GM12874 (cell line): ENCODE measurements at regions not wholly inside any gene's neighbourhood (a gene's known extent, or its start where the extent isn't known, plus 50 kb on each side); places are given as distances from the start of the nearest gene placed in this dataset.

Experiments
- TF ChIP-seq, protein P1 (sequence below): IDR thresholded peaks from 2 replicates; pipeline ENCODE4 v1.5.1; 2011; ENCODE audit warnings: low read depth, mild to moderate bottlenecking, control low read depth, low read length, moderate library complexity; ENCODE audit not compliant: insufficient read depth

DNA sequence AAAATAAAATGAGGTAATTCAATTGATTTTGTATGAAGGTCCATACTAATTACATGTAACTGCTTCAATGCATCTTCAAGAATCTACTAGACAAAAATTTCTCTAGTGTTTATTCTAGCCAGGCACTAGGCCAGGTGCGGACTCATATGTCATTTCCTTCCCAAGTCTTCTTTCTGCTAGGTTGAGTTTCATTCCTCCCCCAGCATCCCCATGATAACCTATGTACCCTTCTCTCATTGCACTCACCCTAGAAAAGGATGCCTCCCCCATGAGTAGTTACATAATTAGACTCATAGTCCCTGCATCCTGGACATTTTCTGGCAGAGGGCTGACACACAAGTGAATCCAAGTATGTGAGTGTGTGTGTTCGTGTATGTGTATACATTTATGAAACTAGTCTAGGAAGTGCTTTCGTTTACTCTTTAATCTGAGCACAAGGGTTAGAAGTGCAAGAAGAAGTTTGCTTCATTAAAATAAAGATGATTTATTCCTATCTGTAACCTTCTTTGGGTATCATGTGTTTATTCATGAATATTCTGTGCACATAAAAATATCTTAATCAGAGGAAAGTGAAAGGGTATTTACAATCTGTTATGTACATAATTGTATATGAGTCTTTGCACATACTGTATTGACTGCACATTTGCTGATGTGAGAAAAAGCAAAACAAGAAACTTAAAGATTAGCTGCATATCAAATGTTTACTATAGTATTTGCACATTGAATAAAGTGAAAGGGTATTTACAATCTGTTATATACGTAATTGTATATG, 585.6 kb upstream of the ZNF717 start:
- TF ChIP-seq, protein P1, sequence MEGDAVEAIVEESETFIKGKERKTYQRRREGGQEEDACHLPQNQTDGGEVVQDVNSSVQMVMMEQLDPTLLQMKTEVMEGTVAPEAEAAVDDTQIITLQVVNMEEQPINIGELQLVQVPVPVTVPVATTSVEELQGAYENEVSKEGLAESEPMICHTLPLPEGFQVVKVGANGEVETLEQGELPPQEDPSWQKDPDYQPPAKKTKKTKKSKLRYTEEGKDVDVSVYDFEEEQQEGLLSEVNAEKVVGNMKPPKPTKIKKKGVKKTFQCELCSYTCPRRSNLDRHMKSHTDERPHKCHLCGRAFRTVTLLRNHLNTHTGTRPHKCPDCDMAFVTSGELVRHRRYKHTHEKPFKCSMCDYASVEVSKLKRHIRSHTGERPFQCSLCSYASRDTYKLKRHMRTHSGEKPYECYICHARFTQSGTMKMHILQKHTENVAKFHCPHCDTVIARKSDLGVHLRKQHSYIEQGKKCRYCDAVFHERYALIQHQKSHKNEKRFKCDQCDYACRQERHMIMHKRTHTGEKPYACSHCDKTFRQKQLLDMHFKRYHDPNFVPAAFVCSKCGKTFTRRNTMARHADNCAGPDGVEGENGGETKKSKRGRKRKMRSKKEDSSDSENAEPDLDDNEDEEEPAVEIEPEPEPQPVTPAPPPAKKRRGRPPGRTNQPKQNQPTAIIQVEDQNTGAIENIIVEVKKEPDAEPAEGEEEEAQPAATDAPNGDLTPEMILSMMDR, result no peak

DNA sequence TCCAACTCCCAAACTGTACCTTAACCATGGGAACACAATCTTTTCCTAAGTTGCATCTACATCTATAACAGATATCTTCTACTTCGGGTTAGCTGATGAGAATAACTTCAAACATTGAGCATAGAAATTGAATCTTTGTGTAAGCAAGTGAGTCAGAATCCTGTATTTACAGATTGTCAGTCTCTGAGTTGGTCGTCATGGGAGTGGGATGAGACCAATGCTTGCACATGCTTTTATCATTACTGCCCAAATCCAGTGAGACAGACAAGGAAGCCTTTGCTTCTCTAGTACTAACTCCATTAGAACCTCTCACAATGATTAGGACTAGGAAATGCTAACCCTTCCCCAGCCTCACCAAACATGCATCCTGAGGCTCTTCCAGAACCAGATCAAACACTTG, 587.1 kb upstream of the ZNF717 start:
- TF ChIP-seq, protein P1, result no peak

DNA sequence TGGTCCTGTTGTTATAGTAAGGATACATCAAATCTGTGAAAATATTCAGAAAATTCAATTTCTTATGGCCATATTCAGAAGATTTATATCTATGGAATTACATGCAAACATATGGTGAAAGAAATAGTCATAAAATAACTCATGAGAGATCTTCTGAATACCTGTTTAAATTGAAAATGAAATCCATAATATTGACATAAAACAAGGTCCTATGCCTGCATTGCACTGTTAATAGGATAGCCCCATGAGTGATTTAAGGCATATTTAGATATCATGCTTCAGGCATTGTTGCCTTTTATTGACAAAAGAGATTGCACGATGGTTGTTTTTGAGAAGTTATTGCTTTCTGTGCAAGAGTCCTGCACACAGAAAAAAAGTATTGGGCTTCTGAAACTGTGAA, 591.7 kb upstream of the ZNF717 start:
- TF ChIP-seq, protein P1, result no peak

DNA sequence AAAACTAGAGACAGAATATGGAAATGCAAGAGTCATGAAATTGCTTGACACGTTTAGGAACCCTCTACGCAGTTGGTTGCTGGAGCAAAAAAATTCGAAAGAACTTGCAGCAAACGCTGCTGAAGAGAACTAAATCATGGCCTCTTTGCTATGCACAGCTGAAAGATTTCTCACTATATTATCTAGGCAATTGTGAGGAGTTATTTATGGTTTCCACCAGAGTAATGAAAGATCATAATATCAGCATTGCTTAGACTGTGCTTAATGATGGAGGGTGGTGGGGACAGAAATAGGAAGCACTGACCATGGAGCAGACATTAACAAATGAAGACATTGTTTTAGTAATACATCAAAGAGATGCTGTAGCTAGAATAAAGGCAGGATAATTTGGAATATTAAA, 593.4 kb upstream of the ZNF717 start:
- TF ChIP-seq, protein P1, result no peak

DNA sequence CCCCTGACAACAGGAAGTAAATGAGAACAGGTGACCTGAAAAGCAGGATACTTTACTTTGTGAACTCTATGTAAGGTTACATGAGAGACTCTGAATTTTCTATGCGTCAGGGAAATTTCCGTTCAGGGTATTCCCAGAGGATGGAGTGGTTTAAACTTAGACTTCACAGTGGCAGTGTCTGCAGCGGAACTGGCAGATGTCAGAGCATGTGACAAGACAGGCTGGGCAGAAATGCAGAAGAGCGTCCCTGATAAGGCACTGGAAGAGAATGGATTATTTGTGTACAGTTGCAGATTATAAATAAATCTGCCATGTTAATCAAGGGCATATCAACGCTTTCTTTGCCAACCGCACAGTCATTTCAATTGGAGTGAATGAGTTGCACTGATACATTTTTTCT, 598.4 kb upstream of the ZNF717 start:
- TF ChIP-seq, protein P1, result no peak

DNA sequence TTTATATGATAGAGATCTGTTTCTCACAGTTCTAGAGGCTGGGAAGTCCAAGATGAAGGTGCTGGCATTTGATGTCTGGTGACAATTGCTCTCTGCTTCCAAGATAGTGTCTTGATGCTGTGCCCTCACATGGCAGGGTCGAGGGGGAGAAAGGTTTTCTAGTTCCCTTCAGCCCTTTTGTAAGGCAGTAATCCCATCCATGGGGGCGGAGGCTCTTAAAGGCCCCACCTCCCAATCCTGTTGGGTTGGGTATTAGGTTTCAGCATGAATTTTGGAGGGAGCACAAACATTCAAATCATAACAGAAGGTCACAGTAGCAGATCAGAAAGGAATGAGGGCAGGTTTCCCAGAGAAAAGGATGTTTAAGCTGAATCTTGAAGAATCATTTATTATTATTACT, 601.7 kb upstream of the ZNF717 start:
- TF ChIP-seq, protein P1, result no peak

DNA sequence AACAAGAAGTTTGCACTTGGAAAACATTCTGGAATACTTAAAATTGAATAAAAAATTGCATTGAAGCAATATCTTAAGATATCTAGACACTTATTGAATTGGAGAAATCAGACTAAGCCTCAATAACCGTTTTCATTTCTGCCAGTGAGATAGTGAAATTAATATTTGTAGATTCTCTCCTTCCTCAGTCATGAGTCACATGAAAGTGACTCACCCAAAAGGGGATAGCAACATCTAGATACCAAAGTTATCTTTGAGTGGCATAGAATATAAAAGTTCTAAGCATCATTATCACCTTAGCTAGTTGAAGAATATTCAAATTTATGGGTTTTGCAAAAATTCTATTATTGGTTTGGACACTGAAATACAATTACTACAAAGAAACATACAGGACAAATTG, 614.8 kb upstream of the ZNF717 start:
- TF ChIP-seq, protein P1, result no peak

DNA sequence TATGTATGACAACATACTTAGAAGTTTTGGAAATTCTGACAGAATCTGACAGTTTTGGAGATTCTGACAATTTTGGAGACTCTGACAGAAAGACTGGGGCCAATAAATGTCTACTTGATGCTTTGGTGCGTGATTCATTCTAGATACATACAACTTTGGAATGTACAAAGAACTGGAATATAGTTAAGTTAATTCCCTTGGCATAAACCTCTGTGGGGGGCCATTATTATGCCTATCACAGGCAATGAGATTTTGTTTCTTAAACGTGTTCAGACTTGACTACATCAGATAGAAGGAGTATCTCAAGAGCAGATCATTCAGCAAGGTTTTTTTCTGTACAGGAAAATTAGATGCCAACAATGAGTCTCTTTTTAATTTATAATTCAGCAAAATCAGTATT, 617.6 kb upstream of the ZNF717 start:
- TF ChIP-seq, protein P1, result no peak
